HG03439 (cell line): ENCODE measurements at regions not wholly inside any gene's neighbourhood (a gene's known extent, or its start where the extent isn't known, plus 50 kb on each side); places are given as distances from the start of the nearest gene placed in this dataset.

ENCODE experiments used
- ATAC-seq: cut with Tn5 transposase; IDR thresholded peaks from one replicate; pipeline ENCODE4 v1.9.1; 2021; ENCODE audit warnings: mild to moderate bottlenecking, moderate library complexity; ENCODE audit not compliant: unreplicated experiment

DNA sequence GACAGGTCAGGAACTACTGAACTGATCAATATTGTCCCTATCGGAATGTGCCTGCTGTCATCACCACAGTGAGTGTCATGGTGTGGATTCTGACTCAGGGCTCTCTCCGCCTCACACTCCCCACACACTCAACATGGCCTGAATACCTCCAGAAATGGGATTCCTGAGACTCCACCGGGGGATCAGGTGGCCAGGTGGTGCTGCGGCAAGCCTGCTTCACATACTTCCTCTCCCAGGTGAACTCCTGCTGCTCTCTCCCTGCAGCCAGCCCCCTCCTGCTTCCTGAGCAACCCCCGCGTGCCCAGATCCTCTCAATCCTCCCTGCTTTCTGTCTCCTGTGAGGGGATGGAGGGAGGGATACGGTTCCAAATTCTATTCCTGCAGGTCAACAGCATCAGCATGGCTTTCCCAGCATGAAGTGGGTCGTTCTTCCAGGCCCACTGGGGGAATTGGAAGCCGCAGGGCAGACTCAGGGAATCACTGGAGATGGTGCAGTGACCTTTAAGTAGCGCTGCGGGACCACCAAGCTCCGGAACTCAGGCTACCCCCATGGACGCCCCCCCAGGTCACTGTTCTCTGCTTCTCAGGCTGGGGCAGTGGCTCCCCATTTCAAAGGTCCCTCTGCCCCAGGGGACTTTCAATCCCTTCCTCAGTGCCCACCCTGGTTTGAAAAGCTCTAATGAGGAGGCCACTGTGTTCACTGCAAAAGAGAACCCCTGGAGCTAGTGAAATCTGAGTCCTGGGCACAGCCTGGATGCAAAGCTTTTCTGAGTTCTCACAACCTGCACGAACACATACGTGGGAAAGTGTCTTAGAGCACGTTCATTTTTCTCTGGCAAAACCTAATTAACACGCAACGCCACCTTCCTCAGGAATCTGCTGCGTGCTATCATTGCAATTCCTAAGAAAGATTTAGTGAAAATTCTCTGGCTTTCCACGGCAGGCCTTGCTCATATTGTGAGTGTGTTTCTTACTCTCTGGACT lies 168.4 kb downstream of the ZFP36L2 start:
- no peak for ATAC-seq

DNA sequence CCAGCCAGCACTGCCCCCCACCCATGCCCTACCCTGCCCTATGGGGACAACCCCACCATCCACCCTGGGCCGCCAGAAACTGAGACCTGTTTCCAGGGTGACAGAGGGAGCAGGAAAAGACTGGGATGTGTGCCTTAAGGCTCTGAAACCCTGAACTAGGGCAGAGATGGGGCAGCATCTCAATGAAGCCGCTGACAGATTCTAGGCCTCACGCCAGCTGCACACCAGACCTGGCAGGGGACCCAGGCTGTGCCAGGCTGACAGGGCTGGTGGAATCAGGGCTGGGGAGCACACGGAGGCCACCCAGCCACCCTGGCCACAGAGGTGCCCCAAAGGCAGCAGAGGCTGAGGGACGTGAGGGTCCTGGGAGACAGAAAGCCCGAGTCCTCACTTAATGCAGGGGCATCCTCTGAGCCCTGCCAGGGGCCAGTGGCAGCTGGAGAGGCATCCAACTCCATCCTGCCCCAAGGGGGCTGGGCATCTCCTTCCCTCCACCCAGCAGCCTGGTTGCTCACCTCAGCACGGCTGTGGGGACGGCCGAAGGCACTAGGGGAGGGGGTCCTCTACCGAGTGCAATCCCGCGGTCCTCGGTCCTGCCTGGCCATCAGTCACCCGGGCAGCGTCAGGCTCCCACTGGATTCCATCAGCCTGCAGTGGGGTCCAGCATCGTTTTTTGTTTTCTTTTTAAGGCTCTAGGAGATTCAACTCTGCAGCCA lies 169.2 kb downstream of the ZFP36L2 start:
- no peak for ATAC-seq

DNA sequence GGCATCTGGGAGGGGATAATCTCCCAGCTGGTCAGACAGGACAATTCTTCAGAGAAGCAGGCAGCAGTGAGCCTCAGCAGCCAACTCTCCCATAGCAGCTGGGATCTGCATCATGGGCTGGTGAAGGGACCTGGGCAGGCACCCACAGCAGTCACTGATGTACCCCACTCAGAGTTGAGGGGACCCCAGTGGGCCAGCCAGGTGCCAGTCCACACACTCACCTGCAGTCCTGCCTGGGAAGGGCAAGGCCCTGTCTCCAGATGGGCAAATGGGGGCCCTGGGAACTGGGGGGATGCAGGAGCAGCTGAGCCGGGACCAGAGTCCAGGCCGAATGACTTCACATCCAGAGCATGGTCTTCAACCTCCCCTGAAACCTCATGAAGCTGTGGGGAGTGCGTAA lies 170.4 kb downstream of the ZFP36L2 start:
- ATAC-seq, result no peak

DNA sequence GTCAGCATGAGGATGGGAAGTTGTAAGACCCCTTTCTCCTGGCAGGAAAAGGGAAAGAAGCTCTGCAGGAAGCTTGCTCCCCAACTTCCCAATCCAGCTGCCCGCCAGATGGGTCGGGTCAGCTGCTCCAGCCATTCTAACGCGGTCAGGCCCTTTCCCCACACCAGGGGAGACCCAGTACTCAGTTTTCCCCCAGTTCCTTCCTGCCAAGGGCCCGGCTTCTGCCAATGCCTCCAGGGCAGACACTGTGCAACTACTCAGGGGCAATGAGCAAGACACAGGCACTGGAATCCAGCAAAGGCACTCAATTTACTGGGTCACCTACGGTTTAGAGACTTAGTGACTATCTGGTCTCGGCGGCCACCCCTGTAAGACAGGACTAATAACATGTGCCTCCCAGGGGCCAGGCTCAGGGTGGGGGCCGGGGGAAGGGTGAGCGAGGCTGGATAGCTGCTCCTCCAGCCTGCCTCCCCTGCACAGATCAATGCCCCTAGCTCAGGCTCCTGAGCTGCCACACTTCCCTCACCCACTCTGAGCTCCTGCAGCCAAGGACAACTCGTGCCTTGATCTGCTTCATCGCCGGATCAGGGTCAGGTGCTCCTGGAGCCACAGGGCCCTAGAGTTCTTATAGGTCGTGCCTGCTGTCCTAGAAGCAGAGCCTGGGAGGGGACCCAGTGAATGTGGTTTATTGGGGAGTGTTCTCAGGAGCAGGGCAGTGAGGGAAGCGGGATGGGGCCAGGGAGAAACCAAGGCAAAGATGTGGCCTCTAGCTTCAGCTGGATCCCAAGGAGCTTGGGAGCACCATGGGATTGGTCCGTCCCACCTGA lies 171.1 kb downstream of the ZFP36L2 start:
- no peak for ATAC-seq

DNA sequence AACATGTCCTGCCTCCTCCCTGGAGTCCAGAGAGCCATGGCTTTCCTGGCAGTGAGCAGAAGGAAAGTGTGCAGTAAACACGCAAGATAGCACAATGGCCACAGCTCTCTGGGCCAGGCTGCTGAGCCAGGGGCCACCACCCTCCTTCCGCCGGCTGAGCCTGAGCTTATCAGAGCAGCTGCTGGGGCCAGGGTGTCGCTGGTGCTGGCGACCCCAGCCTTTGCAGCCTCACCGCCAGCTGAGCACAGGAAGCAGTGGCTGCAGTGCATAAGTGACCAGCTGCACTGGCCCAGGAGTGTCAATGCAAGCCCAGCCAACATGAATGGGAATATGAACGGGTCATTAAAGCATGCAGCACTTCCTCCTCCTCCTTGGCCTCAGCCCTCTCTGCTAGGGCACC lies 172.0 kb downstream of the ZFP36L2 start:
- ATAC-seq, result no peak

DNA sequence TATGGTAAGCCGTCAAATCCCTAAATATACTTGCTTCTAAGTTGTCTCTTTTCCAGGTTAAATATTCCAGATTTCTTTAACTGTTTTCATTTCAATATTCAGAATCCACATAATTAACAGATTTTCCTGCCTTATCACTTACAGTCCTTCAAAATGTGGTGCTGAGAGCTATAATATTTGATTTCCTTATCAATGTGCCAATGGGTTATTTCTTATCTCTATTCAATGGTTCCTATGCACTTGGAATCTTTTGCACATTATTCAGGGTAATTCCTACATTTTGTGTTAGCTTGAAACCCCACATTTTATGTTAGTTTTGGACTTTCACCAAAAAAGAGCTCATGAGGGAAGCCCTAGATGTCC lies 173.5 kb downstream of the ZFP36L2 start:
- ATAC-seq, result no peak

DNA sequence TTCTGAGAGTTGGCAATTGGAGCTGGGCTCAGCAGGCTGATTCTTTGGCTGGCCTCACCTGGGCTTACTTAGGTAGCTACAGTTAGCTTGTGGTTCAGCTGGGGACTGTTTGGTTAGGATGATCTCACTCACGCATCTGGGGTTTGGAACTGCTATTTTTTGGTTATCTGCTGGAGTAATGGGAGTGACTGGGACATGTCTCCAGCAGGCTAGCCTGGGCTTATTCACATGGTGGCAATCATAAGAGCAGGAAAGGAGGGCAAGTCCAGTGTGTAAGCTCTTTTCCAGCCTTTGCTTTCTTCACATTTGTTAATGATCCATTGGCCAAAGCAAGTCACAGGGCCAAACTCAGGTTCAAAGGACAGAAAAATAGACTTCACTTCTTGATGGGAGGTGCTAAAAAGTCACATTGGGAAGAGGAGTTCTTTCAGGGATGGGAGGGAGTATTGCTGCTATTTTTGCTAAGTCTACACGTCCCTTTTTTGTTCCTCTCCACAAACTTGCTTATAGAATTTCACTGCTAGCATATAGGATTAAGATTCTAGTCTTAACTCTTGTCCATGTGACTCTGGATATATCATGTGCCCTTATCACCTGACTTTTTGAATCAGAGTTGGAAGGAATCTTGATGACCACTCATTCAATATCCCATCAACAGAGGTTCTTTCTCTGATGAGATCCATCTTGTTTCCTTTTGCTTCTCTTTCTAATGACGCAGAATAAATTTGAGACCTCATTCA lies 174.0 kb downstream of the ZFP36L2 start:
- no peak for ATAC-seq

DNA sequence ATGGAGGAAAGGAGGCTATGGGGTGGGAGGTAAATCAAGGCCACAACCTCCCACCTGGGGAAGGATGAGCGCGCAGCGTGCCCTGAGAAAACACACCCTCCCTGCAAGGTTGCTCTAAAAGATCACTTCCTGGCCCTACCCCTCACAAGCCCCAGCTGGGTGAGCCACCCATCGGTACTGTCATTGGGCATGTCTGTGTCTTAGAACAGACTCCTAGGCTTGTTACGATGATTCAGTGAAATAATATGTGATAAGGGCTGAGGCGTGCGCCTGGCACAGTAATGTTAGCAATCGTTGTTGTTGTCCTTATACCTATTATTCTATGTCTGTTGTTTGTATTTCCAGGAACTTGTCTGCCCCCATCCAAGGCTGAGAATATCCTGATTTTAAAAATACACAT lies 175.1 kb downstream of the ZFP36L2 start:
- no peak for ATAC-seq

DNA sequence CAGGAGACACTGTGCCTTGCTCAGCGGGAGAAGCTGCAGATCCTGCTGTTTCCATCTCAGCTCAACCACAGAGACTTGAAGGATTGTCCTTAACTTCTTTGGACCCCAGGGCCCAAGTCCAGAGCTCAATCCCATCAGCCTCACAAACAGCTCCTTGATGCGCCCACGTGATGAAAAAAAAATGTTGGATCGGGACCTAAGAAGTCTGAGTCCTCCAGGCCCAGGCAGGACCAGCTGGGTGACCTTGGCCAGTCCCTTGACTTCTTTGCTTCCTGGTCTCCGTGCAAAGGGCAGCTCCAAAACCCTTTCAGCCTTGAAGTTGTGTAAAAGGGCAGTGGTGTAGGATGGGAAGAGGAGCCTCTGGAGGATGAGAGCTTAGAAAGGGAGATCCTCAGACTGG lies 175.5 kb downstream of the ZFP36L2 start:
- ATAC-seq, result no peak

DNA sequence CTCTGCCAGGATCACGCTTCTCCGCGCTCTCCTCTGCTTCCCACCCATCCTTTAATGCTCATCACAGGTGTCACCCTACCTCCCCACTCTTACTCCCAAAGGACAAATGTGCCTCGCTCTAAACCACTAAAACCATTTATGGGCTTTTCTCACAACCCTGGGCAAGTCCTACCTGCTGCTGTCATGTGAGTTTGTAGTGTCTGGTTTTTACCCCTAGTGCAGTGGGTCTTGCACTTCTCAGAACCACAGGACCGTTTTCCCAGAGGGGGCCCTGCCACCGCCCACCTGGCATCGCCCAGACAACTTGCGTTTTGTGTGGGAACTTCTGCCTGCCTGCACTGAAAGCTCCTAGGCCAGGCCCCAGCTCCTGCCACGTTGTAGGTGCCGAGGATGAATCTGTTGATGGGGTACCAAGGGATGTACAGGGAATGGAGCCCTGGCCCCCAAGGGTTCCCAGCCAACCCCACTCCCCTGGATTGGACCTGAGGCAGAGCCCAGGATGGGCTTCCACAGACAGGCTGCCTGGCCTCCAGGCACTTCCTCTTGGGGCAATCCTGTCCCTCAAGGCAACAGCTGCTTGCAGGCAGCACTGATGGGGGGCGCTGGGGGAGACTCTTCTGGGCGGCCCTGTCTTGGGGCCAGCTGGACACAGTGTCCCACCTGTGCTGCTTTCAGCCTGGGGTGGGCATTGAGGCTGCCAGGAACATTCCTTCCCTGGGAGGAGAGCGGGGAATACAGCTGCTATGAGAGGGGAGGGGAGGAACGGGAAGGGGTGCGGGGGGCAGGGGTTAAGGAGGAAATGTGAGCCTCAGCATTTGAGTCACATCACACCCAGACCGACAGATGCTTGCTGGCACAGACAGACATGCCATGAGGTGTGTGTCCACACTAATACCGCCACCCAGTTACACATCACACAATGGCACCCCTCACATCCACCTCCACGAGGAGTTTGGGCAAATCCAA lies 176.3 kb downstream of the ZFP36L2 start:
- no peak for ATAC-seq

DNA sequence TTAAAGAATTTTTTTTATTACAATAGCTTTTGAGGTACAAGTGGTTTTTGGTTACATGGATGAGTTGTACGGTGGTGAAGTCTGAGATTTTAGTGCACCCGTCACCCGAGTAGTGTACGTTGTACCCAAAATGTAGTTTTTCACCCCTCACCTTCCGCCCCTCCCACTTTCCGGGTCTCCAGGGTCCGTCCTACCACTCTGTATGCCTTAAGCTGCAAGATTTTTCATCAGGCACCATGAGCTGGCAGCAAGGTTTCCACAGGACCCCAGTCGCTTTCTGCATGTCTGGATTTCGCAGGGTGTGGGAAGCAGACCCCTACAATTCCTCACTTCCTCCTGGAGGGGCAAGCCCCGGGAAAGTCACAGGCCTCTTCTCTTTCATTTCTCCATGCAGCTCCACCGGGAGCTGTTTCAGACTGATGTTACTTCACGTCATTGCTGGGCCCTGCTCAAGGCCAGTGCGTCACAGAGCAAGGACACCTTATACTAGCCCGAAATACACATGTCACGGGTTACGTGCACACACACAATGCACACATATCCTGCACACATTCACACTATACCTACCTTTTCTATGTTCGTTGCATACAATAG lies 179.1 kb downstream of the ZFP36L2 start:
- no peak for ATAC-seq

DNA sequence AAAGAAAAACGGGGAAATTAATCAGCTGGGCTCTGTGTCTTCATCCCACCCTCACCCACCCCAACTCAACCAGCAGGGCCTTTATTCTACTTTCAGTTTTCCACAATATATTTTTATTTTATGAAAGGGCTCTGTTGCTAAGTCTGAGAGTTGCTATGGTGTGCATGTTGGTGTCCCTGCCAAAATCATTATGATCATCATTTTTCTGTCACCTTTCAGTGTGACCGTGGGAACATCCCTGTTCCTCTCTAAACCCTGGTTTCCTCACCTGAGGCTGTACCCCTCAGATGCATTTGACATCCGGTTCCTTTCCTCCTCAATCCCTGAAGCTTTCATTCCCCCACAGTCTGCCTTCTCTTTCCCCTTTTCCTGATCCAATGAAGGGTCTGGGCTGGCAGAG lies 180.5 kb downstream of the ZFP36L2 start:
- no peak for ATAC-seq

DNA sequence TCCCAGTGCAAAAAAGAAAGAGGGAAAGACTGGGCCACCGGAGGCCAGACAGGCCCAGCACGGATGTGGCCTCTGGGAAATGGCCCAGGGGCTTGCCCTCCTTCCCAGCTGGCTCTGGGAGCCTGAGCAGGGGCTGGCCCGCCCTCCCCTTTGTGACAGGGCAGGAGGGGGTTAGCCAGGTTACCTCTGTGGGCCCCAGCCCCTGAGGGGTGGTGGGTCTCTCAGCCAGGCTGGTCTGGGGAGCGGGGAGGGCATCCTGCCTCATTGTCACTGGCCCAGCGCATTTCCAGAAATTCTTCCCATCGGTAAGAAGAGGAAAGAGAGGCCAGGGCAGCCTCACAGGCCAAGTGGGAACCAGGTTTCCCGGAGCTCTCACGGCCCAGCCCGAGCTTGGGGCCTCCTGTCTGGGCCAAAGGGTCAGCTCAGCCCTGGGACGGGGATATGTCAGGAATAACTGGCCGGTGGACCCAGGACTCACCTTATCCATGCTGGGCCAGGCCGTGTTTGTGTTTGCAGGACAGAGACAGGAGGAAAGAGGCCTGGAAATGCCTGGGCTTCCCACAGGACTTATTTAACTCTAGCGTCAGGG lies 182.2 kb downstream of the ZFP36L2 start:
- ATAC-seq, result no peak

DNA sequence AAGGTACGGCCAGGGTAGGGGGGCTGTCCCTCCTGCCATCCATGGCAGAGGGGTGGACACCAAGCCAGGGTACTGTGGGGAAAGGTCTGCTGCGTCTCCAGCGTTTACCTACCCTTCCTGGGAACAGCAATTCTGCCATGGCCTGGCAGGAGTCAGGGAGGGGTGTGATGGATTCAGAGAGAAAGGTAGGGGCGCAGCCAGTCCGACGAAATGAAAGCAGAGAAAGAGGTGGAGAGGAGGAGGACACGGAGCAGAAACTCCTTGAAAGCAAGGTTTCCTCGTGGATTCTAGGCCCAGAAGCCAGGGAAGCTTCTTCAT lies 182.9 kb downstream of the ZFP36L2 start:
- ATAC-seq, result no peak

DNA sequence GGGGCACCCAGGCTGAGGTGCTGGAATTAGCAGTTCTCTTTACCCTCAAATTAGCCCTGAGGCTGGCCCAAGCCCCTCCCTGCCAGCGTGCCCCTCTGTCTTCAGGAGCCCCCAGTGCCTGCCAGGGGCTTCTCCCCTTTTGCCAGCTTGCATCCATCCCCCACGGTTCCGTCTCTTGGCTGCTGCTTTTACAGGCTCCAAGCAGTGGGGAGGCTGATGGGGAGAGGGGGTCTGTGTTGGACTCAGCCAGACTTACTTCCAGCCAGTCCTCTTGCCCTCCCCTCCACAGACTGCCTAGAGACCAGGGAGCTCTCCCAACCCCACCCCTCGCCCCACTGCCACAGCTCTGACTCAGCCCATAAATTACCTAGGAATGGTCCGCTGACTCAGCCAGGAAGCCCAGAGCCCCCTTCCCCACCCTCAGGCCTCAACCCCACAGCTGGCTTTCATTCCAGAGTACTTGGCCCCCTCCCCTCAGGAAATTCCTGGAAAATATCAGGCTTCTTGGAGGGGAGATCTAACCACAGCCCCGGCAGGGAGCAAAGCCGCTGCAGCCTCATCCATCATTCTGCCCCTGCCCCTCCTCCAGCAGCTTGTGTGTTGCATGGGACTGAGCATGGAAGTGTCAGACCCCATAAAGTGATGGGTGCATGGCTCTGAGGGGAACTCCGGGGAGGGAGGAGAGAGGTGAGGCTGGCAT lies 184.6 kb downstream of the ZFP36L2 start:
- ATAC-seq, result no peak

DNA sequence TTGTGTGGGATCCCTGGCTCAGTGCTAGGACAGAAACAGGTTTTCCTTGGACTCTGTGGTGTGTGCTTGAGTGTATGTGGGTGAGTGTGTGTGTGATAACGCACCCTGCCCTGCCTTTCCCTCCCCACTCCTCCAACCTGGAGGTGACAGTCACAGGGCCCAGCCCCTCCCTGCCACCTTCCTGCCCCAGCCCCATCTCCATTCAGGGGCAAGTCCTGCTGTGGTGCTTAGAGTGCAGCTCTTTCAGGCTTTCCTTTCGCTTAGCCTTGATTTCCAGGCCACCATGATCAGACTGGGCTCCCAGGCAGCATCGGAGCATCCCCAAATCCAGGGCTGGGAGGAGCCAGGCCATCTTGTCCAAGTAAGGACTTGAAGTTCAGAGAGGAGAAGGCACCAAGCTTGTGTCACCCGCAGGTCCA lies 185.2 kb downstream of the ZFP36L2 start:
- ATAC-seq, result no peak

DNA sequence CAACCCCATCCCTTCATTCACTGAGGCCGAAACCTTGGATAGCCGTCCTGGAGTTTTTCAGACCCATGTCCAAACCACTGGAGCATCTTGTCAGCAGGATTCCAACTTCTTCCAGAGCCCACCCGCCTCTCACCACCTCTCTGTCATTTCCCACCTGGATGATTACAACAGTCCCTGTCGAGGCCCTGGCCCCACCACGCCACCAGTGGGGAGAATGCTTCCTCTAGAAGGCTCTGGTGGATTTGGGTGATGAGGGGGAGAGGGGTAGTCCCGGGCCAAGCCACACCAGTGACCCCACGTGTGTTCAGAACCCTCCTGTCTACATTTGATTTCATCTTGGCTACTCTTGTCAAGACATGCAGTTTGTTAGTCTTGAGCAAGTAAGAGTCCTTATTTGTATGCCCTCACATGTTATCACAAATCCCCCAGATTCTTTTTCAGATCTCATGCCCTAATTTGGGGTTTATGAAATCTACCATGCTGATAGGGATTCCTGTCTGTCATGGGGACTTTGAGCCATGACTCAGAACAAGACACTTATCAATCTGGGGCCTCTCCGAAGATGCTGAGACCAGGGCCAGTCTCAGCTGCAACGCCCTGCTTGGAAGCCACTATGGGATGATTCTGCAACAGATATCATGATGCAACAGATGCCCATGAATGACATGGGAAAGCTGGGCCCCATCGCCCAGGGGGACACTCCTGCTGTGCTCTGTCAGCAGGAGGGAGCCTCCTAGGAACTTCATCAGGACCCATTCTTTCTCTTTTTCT lies 186.1 kb downstream of the ZFP36L2 start:
- no peak for ATAC-seq
